DMS53 (cell line): ENCODE measurements at regions not wholly inside any gene's neighbourhood (a gene's known extent, or its start where the extent isn't known, plus 50 kb on each side); places are given as distances from the start of the nearest gene placed in this dataset.

Experiments
- DNase-seq: peaks from one replicate; lab custom pipeline; 2025; lab: John Stamatoyannopoulos, UW

- no peak for DNase-seq
Measured at GRCh38 chr5:38099205-38100168, 158.9 kb upstream of the EGFLAM start.

- no peak for DNase-seq
Measured at GRCh38 chr5:38094889-38095288, 163.5 kb upstream of the EGFLAM start.

DNA sequence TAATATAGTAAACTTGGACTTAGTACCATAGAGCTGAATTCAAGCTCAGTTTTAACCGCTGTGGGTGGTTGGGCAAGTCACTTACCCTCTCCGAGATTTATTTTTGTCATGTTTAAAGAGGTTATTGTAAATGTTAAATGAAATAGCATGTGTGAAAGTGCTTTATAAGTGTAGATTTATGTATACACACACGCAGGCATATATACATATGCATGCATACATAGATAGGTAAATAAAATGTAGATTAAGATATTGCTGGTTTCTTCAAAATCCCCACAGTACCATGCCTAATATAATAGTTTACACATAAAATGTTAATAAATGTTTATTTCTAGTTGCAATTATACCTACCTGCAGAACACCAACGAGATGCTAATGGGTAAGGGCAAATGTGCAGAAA, 164.5 kb upstream of the EGFLAM start:
- no peak for DNase-seq

DNA sequence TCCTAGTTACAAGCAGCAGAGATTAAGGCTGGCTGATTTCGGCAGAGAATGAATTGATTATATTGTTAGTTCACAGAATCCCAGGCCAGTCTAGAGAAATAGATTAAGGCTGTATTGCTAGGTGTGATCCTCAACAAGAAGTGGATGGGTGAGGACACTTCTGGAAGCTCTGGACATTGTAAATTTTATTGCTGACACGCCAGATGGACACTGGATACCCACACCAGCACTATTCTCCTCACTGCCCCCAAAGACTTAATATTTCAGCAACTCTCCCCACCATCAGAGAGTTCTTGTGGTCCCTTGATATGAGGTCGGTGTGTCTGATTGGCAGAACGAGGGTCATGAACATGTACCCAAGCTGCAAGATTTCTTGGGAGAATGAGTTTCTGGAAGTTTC, 171.6 kb upstream of the EGFLAM start:
- no peak for DNase-seq

DNA sequence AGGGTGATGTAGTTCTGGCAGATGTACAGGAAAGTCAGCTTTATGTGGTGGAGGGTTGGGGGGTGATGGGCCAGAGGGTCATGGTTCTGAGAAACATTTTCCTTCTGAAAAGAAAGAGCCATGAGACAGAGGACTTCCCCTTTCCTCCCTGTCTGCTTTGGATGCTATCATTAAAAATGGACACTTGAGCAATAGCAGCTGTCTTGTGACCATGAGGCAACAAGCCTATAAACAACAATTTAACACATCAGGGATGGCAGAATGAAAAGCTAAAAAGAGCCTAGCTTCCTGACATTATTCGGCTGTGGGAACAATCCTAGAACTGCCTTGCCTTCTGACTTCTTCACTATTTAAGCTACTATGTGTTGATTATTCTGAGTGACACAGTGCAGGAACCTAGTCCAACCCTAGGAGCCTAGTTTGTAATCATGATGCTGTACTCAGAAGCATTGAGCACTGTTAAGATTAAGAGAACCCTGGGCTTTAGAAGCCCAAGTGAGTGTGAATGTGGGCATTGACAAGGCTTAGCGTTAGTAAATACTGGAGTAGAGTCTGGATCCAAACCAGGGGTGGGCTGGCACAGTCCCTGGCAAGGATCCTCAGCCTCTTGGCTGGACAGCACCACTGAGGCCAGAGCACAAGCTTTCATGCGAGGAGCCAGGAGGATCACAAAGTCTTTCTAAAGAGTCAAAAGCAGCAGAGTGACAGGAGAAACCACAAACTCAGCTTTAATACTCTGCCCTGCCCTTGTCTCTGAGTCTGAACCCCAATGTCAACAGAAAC, 178.5 kb upstream of the EGFLAM start:
- no peak for DNase-seq

- no peak for DNase-seq
Measured at GRCh38 chr5:38078161-38078560, 180.2 kb upstream of the EGFLAM start.

GRCh38 chr5:38077652-38078051, 180.7 kb upstream of the EGFLAM start:
- no peak for DNase-seq

DNA sequence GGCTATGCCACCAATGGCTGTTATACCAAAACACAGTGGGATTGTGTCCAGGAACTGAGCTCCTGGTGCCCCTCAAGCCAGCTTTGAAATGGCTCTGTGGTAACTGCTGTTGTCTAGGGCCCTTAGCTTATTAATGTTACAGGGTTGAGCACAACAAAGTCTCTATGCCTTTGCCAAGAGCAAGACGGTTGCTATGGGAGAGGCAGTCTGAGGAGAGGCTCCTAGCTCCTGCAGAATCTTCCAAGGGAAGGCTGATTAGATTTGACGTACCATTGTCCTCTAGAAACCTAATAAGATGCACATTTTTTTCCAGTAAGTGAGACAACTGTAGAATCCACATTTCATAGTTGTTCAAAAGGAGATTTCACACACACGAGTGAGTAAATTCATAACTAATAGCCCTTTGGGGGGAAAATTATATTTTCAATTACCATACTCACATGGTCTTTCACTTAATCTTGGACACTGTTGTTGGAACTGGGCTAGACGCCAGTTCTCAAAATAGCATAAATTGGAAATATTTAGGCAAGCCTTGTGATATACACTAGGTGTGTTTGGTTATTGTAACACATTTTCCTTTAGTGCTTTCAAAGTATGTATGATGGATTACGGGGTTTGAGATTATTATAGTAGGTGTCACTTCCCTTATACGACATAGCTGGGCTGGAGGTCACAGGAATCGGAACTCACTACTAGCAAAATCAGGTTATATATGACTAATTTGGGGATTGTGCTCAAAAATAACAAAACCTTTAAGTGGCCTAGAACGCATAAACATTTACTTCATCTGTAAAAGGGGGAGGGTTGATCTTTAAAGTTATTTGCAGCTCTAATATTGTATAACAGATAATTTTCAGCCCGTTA, 186.3 kb upstream of the EGFLAM start:
- no peak for DNase-seq

DNA sequence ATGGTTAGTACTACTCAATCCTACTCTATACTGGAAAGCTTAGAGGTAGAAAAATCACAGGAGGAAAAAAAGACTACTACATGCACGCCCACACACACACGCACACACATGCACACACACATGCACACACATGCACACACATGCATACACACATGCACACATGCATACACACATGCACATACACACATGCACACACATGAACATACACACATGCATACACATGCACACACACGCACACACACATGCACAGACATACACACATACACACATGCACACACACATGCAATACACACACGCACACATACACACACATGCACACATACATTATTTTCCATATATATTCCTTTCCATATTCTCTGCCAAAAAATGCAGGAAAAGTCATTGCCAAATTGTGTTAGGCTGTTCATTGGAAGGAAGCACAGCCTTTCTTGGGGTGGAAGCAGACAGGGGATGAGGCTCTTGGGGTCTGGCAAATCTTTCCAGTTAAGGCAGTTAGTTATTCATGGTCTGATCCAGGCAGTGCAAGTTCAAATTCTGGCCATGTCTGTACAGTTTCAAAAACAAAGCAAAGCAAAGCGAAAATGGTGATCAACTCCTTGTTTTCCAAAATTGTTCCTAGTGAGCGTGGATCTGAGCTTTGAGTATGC, 187.9 kb upstream of the EGFLAM start:
- DNase-seq: no peak

- no peak for DNase-seq
Measured at GRCh38 chr5:38069360-38069759, 189.0 kb upstream of the EGFLAM start.

DNA sequence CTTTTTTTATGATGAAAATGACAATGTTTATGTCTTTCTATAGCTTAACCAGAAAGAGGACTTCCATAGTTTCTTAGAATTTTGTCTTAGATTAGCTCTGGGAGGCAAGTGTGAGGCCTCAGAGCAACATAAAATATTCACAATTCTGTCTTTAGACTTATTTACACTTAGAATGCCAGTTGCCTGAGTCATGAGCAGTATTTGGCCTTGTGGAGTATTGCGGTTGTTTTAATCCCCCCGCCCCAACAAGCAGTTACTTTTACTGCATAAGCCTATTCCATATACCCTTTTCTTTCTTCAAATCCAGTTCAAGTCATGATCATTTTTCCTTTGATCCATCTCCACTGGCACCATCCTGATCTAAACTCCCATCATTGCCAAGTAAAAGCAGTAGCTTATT, 198.0 kb upstream of the EGFLAM start:
- DNase-seq: peak; percentile 1

GRCh38 chr5:38059876-38060275, 198.5 kb upstream of the EGFLAM start:
- DNase-seq: no peak

DNA sequence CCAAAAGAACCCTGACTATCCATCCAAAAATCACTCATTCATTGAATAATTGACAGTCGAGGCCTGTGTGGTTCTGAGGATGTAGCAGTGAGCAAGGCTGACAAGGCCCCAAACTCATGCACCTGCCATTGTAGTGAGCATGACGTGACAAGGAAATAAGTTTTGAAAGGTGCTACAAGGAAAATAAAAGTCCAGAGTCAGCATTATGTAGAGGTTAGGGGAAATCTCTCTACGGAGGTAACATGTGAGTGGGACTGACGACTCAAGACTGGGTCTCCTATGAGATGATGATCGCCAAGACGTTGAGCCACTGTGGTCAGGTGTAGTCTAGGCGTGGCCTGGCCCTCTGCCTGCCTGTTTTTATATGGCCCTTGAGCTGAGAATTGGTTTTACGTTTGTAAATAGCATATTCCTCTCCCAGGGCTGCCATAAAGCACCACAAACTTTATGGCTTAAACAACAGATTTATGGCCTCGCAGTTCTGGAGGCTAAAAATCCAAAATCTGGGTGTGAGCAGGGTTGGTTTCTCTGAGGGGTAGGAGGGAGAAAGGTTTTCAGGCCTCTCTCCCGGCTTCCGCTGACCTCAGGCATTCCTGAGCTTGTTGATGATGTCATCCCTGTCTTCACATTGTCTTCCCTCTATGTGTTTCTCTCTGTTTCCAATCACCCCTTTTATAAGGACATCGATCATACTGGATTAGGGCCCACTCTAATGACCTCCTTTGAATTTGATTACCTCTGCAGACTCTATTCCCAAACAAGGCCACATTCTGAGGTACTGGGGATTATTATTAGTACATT, 206.4 kb upstream of the EGFLAM start:
- DNase-seq: no peak

DNA sequence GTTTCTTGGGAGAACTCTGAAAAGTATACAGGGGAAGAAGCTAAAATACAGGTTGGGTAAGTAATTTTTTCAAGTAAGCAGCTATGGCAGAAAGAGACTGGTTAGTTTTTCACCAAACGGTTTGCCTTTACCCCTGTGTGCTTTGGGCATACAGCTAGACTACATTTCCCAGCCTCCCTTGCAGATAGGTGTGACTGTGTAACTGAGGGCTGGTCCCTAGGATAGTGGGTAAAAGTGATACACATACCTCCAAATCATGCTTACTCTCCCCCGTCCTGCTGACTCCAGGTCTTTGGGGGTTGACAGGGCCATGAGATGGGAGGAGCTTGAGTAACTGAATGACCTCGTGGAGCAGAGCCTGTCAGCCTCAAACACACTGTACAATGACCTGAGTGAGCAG, 208.6 kb upstream of the GDNF start:
- DNase-seq: no peak

DNA sequence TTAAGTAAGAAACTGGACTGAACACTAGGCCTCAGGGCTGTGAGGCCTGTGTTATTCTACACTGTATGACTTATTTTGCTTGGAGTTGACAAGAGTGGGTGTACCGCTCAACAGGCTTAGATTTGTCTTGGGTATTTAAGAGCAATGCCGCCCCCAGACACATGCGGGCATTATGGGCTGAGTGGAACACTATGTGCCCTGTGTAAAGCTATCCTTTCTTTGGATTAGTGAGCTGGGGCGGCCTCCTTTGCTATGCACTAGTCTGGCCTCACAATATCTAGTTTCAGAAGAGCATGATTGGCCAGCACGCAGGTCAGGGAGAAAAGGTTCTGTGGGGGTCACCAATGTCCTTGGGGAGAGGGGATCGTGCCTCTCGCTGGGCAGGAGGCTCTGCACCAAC, 206.3 kb upstream of the GDNF start:
- DNase-seq: no peak

DNA sequence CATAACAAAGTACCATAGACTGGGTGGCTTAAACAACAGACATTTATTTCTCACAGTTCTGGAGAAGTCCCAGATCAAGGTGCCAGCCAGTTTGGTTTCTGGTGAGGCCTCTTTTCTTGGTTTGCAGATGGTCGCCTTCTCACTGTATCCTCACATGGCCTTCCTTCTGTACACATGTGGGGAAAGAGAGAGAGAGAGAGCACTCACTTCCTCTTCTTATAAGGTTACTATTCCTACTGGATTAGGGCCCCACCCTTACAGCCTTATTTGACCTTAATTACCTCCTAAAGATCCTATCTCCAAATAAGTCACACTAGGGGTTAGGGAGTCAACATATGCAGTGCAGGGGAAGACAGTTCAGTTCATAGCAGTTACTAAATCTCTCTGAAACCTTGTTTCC, 205.6 kb upstream of the GDNF start:
- DNase-seq: no peak

DNA sequence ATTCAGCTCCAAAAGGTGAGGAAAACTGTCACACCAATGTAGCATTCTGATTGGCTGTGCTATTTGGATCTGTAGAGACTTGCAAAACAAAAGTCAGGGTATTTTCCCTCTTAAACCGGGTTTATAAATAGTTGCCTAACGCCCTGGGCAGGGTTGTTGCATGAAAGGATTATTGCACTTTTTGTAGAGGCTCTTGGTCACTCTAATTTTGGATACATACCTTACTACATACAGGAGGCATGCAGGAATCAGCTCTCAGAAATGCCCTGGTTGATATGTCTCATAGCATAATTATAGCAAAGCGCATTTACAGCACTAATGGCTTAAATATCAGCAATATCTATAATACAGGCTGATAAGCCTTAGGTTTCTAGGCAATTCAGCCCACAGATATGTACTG, 200.0 kb upstream of the GDNF start:
- DNase-seq: no peak

GRCh38 chr5:38039091-38039490, 199.2 kb upstream of the GDNF start:
- DNase-seq: no peak

DNA sequence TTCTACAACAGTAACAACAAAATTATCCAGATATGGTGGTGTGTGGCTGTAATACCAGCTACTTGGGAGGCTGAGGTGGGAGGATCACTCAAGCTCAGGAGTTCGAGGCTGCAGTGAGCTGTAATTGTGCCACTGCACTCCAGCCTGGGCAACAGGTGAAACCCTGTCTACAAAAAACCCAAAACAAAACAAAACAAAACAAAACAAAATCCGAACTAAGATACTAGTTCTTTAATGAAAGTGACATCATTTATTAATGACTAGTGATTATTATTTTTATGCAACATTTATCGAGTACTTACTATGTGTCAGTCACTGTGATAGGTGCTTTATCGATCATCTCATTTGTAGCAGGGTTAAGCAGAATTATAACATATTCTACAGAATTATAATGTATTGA, 196.9 kb upstream of the GDNF start:
- DNase-seq: no peak

GRCh38 chr5:38032149-38032548, 192.3 kb upstream of the GDNF start:
- no peak for DNase-seq

GRCh38 chr5:38031304-38031703, 191.5 kb upstream of the GDNF start:
- DNase-seq: no peak
